GM18517 (cell line): ENCODE measurements at regions not wholly inside any gene's neighbourhood (a gene's known extent, or its start where the extent isn't known, plus 50 kb on each side); places are given as distances from the start of the nearest gene placed in this dataset.
"Not testable (repeated sequence)": the region's sequence is repeated elsewhere in the genome, so short reads cannot be mapped to it uniquely, and the experiment has no call there.

Experiments used
- ATAC-seq: cut with Tn5 transposase; IDR thresholded peaks from one replicate; pipeline ENCODE4 v1.9.1; 2021; ENCODE audit warnings: mild to moderate bottlenecking, moderate library complexity; ENCODE audit not compliant: unreplicated experiment

DNA sequence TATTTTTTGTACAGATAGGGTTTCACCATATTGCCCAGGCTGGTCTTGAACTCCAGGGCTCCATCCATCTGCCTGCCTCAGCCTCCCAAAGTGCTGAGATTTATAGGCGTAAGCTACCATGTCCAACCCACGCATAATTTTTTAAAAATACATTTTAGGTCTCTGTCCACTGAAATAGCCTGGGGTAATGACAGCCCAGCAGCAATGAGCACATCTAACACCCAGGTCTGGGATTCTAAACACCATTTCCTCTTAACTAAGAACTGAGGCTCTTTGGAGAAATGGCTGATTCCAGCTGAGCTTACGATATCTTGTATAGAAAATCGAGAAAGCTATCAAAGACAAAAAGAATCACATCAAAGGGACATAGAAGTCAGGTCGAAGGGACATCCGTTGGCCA lies 245.3 kb downstream of the PARN start:
- no peak for ATAC-seq

DNA sequence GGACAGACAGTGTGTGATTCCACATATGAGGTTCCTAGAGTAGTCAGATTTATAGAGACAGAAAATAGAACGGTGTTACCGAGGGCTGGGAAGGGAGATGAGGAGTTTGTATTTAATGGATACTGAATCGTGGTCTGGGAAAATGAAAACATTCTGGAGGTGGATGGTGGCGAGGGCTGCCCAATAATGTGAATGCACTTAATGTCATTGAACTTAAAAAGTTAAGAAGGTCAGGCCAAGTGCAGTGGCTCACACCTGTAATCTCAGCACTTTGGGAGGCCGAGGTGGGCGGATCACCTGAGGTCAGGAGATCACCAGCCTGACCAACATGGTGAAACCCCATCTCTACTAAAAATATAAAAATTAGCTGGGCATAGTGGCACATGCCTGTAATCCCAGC lies 246.2 kb downstream of the PARN start:
- not testable (repeated sequence) for ATAC-seq

DNA sequence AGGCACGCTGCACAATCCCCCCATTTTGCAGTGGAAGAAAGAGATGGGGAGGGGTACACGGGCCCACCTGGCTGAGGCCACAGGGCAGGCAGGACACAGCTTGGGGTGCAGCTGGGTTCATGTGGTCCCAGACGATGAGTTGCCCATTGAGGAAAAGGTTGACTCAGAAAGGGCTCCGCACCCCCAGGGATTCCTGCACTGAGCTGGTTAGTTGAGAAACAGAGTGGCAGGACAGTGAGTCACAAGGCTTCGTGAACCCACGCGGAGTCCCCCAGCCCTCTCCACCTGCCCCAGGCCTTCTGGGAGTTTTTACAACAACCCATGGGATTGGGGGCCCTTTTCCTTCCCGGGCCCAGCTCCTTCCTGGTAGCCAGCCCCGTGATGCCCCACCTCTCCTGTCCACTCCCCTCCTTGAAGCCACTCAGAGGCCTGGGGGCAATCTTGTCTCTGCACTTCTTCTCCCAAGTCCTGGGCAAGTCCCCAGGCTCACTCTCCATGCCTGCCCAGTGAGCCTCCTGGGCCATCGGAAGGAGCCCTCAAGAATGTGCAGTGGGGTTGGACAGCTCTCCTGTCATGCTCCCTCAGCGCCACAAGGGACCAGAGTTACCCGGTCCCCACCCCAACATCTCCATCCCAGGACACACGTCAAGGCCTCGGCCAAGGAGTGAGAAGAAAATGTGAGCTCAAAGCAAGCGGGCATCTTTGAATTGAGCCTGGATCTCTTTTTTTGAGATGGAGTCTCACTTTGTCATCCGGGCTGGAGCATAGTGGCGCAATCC lies 251.2 kb downstream of the PARN start:
- ATAC-seq = no peak

GRCh38 chr16:14378131-14378551 lies 251.9 kb downstream of the PARN start:
- ATAC-seq = no peak

DNA sequence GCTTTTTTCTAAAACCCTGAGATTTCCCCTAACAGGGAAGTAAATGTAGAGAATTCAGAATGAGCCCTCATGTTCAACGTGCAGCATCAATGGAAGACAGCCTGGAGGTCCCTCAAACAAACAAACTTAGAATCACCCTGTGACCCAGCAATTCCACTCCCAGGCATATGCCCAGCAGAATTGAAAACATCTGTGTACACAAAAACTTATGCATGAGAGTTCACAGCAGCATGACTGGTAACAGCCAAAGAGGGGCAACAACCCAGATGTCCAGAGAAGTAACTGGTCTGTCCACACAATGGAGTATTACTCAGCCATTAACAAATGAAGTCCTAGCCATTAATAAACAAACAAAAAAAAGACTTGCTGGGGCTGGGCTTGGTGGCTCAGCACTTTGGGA lies 252.7 kb downstream of the PARN start:
- ATAC-seq = no peak

DNA sequence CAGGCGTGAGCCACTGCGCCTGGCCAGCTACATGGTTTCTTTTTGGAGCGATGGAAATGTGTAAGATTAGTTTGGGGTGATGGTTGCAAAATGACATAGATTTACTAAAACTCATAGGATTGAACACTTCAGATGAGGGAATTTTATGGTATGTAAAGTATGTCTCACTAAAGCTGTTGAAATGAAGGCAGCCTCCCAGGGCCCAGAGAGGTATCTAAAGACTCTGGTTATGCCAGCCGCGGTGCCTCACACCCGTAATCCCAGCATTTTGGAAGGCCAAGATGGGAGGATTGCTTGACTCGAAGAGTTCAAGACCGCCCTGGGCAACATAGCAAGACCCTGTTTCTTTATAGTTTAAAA lies 254.9 kb downstream of the PARN start:
- no peak for ATAC-seq

DNA sequence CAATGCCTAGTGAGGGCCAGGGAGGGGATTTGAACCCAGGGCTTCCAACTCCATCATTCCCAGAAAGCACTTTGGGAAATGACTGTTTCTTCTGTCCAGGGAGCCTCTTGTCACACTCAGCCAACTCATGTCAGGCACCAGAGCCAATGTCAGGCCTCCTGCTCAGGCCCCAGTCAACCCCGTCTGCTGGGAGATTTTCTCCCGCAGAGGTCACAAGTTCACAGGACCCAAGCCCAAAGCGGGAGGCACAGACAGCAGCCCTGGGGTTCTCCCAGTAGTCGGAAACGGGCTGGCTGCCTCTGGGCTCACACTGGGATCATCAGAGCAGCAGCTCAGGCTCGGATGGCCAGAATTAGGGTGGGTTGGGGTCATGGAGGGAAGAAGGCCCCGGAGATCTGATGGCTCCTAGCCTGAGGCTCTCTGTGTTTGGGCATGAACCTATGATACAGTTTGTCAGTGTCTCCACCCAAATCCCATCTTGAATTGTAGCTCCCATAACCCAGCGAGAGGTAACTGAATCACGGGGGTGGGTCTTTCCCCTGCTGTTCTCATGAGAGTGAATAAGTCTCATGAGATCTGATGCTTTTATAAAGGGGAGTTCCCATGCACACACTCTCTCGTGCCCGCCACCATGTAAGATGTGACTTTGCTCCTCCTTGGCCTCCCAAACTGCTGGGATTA lies 255.5 kb downstream of the PARN start:
- no peak for ATAC-seq

DNA sequence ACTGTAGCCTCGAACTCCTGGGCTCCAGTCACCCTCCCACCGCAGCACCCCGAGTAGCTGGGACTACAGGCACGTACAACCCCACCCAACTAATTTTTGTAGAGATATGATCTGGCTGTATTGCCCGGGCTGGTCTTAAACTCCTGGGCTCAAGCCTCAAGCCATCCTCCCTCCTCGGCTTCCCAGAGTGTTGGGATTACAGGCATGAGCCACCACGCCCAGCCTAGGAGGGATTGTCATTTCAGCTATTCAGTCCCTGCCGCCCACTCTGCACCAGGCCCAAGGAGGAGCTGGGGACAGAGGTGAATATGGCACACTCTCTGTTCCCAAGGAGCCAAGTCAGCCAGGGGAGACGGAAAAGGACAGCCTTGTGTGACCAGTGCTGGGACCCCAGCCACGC lies 256.2 kb downstream of the PARN start:
- no peak for ATAC-seq

DNA sequence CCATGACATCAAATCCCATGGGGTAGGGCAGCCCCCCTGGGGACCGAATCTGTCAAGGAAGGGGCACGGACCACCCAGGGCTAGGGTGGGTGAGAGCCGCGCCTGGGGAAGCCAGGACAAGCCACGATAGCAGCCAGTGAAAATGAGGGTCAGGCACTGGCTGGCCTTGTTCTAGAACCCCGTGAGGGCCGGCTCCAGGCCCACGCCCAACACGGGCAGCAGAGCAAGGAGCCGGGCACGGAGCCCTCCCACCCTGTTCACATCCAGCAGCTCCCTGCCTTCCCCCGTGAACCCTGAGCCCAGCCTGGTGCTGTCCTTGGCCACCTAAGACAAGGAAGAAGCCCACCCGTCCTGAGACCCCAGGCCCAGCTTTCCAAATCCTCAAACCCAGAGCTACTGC lies 256.7 kb downstream of the PARN start:
- ATAC-seq = no peak

GRCh38 chr16:14372471-14372870 lies 257.6 kb downstream of the PARN start:
- no peak for ATAC-seq

GRCh38 chr16:14371778-14372431 lies 258.2 kb downstream of the PARN start:
- no peak for ATAC-seq

DNA sequence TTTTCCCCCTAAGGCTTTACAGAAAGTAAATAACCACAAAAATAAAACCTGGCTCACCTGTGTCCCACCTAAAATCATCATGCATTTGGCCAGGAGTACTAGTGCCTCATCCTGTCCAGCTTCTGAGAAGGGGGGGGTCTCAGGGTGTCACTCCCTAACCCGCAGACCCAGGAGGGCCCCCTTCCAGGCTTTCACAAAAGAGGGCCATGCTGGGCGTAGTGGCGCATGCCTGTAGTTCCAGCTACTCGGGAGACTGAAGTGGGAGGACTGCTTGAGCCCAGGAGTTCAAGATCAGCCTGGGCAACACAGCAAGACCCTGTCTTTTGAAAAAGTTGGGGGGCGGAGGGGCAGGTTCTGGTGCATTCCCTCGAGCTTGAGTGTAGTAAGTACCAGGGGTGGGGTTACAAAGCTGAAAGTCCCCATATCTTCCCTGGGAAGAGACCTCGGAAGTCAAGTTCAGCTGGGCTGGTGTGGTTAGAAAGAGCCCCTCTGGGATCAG lies 259.3 kb downstream of the PARN start:
- ATAC-seq = no peak

- no peak for ATAC-seq
Observed at GRCh38 chr16:14369734-14370598, 260.1 kb downstream of the PARN start.

DNA sequence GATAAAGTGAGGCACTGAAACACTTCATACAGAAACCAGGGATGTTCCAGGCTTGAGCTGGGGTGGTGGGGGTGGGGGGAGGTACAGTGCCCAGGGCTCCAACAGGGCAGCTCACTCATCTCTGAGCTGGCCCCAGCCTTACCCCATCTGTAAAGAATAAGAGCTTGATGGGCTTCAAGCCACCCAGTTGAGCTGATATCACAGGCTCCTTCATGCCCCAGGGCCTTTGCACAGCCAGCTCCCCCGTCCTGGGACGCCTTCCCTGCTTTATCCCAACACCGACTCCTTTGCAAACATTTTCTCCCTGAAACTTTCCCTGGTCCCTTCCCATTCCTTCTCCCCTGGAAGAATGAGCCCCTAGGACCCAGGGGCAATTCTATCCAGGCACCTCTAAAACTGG lies 261.7 kb downstream of the PARN start:
- no peak for ATAC-seq

GRCh38 chr16:14366974-14367707 lies 262.9 kb downstream of the PARN start:
- no peak for ATAC-seq

DNA sequence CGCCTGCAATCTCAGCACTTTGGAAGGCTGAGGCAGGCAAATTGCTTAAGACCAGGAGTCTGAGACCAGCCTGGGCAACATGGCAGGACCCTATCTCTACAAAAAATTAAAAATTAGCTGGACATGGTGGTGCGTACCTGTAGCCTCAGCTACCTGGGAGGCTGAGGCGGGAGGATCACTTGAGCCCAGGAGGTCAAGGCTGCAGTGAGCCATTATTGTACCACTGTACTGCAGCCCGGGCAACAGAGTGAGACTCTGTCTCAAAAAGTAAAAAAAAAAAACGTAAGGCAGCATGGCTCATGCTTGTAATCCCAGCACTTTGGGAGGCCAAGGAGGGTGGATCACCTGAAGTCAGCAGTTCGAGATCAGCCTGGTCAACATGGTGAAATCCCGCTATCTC lies 263.6 kb downstream of the PARN start:
- ATAC-seq = no peak

GRCh38 chr16:14365200-14365851 lies 264.7 kb downstream of the PARN start:
- ATAC-seq = no peak

DNA sequence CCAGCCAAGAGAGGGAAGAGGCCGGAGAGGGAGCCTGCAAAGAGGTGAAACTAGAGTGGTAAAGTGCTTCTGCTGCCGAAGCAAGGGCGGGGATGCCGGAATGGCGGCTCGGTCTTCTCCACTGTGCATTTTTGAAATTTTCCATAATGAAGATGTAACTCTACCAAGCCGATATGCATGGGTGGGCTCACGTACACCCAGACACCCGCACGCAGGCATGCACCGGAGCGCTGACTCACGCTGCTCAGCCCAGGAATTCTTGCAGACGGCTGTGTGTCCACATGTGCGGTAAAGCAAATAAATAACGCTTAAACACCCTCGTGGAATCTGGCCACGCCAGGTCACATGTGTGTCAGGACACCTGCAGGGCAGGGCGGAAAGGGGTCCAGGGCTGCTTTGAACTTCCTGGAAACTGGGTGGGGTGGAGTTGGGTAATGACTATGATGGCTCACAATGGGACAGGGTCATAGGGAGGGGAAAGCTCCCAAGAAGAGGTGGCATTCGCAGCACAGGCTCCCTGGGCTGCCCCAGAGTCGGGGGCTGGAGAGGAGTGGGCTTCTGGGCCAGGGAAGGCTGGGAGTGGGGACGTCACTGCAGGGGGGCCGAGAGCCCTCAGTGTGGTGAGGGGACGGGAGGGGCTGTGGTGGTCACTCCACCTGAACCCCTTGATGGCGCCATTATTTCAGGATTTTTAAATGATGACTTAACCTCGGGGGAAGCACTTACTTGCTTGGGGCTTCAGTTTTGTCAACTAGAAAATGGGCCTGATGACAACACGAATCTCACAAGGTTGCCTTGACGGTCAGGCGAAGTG lies 265.5 kb downstream of the PARN start:
- ATAC-seq = no peak

- no peak for ATAC-seq
Observed at GRCh38 chr16:14364112-14364385, 266.0 kb downstream of the PARN start.
